GM12892 (cell line): ENCODE measurements at regions not wholly inside any gene's neighbourhood (a gene's known extent, or its start where the extent isn't known, plus 50 kb on each side); places are given as distances from the start of the nearest gene placed in this dataset.

ENCODE experiments used
- DNase-seq: peaks from one replicate; pipeline ENCODE4 v3.0.0; 2011; ENCODE audit not compliant: insufficient read length
- FAIRE-seq: peaks from 2 replicates; lab custom pipeline; 2011; peaks lifted over from hg19 to GRCh38; lab: Jason Lieb, UNC
- POLR2A ChIP-seq: IDR thresholded peaks from 2 replicates; pipeline ENCODE4 v1.6.1; 2011; ENCODE audit warnings: low read depth, low read length, control low read depth
- POLR2AphosphoS5 ChIP-seq: IDR thresholded peaks from 2 replicates; pipeline ENCODE4 v1.6.1; 2011; ENCODE audit warnings: low read depth, low read length, control low read depth
- TAF1 ChIP-seq: IDR thresholded peaks from 2 replicates; pipeline ENCODE4 v1.6.1; 2011; ENCODE audit warnings: low read depth, mild to moderate bottlenecking, control low read depth, low read length, borderline replicate concordance

- DNase-seq (no peak), FAIRE-seq (no peak)
- TF ChIP-seq POLR2A (no peak), POLR2AphosphoS5 (no peak), TAF1 (no peak)
These were observed 168.0 kb upstream of the MYL2 start for GRCh38 chr12:111088409-111088808.

DNA sequence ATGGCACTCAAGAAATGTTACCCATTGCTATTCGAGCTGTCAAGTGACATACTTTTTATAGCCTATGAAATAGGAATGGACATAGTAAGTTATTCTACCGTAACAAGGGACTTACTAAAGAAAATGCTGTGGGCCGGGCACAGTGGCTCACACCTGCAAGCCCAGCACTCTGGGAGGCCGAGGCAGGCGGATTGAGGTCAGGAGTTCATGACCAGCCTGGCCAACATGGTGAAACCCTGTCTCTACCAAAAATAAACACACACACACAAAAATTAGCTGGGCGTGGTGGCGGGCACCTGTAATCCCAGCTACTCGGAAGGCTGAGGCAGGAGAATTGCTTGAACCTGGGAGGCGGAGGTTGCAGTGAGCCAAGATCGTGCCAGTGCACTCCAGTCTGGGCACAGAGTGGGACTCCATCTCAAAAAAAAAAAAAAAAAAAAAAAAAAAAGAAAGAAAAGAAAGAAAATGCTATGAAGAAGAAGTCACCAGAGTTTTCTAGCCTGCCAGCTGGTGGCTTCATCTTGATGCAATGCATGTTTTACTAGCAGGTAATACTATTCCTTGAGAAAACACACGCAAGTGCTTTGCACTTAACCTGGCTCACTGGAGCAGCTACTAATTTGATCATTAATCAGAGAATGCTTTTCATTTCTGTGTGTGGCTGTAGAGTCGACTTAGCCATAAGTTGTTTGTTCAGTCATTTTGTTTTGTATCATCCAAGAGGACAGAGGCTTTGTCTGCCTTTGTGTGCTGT is 166.7 kb upstream of the MYL2 start:
- no peak for DNase-seq
- FAIRE-seq: no peak
- TF ChIP-seq POLR2AphosphoS5 (no peak), POLR2A (no peak), TAF1 (no peak)

DNA sequence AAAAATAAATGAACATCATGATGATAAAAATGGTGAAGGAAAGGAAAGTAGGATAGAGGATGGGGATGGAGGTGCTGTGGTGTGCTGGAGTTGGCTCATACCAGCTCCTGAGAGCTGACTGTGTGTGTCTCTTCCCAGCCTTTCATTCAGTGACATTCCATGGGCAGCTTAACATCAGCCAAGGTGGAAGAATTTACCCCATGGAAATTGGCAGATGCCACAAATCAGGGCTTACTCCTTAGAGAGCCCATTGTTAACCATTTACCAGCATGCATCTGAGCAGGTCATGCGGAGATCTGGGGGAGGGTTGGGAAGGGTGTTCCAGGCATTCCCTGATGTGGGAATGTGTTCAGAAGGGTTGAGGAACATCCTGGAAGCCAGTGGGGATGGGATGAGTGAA is 164.7 kb upstream of the MYL2 start:
- no peak for TF ChIP-seq POLR2AphosphoS5
- TF ChIP-seq POLR2A: no peak
- TF ChIP-seq TAF1: no peak
- FAIRE-seq: no peak
- DNase-seq: no peak

GRCh38 chr12:111084605-111085004 is 164.2 kb upstream of the MYL2 start:
- no peak for FAIRE-seq
- TF ChIP-seq POLR2A: no peak
- TF ChIP-seq TAF1: no peak
- no peak for TF ChIP-seq POLR2AphosphoS5
- DNase-seq: no peak

GRCh38 chr12:111084158-111084557 is 163.8 kb upstream of the MYL2 start:
- DNase-seq (no peak), FAIRE-seq (no peak)
- TF ChIP-seq POLR2A (no peak), POLR2AphosphoS5 (no peak), TAF1 (no peak)

- FAIRE-seq (no peak), DNase-seq (no peak)
- TF ChIP-seq TAF1: no peak
- no peak for TF ChIP-seq POLR2A
- no peak for TF ChIP-seq POLR2AphosphoS5
These were observed 161.2 kb upstream of the MYL2 start for GRCh38 chr12:111081600-111081999.

DNA sequence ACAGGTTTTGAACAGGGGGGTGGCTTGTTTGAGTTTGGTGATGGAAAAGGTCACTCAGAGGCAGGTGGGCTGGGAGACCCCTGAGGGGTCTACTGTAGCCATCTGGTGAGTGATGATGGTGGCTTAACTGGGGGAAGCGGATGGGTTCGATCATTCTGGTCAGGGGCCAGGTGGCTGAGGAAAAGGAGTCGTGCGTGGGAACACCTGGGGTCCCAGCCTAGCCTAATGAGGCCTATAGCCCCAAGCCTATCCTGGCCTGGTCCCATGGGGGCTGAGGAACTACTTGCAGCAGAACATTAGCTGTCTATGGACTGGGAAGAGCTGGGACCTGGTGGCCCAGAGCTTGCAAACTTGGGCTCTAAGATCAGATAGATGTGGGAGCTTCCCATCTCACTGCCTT is 158.4 kb upstream of the MYL2 start:
- no peak for FAIRE-seq
- TF ChIP-seq POLR2A: no peak
- TF ChIP-seq POLR2AphosphoS5: no peak
- TF ChIP-seq TAF1: no peak
- no peak for DNase-seq

DNA sequence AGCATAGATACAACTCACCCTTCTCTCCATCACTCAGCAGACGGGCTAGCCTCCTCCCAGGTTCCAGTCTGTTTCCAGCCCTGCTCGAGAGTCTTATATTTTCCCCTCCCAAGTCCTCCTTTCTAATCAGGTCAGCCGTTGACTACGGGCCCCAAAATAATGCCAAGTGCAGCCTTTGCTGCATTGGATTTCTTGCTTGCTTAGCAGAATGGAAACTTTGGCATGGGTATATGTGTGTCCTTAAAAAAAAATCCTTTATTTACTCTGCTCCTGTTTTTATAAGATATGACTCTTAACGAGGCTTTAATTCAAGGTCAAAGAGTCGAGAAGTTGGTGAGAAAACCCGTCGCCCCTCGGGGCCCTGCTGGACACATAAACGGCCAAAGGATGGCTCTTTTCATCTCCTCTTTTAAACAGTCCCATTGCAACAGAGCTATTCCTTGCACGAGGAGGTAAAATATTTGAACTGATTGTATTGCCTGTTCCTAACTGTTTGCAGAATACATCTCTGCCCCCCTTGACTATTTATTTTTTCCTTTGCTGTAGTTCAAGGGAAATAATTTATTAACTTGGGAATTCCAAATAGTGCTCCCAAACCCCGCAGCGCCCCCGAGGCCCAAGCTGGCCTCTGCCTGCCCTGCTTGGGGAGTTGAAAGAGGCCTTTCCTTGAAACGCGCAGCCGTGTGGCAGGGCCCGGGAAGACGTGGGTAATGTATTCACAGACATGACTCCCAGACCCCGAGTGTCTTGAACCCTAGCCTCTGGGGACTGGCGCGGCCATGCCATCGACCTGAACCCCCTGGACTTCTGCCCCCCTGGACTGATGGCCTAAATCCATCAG is 156.5 kb upstream of the MYL2 start:
- FAIRE-seq (no peak), DNase-seq (no peak)
- TF ChIP-seq TAF1: no peak
- TF ChIP-seq POLR2AphosphoS5: no peak
- no peak for TF ChIP-seq POLR2A

DNA sequence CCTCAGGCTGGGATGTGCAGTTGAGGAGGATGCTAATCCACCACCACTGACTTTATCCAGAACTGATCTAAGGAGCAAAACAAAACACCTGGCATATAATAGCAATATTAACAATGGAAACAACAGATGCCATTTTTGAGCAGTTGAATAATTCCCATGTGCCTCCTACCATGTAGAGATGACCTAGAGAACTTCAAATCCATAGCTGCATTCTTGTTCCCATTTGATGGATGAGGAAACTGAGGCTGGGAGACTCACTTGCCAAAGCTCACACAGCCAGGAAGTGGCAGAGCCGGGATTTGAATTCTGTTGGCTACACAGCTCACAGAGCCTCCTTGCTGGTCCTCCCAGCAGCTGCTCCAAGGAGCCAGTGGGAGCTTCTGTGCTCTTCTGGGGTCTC is 155.8 kb upstream of the MYL2 start:
- DNase-seq: no peak
- FAIRE-seq: no peak
- TF ChIP-seq POLR2A: no peak
- no peak for TF ChIP-seq TAF1
- no peak for TF ChIP-seq POLR2AphosphoS5

GRCh38 chr12:111074965-111075364 is 154.6 kb upstream of the MYL2 start:
- no peak for FAIRE-seq
- DNase-seq: no peak
- TF ChIP-seq POLR2A (no peak), POLR2AphosphoS5 (no peak), TAF1 (no peak)

DNA sequence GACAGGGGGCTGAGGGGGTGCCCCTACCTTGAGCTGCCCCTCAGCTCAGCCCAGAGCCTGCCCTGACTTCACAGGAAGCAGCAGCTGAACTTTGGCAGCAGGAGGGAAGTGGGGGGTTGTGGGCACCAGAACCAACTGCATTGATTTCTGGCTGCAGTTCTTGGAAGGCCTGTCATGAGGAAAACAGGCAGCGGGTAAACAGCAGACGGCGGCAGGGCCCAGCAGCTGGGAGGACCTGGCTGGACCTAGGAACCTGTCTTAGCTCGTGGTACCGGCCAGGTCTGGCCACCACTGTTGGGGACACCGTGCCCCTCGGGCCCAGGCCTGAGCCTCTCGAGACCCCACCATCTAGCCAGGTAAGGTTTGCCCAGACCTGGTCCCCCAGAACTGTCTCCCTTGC is 154.2 kb upstream of the MYL2 start:
- no peak for DNase-seq
- no peak for FAIRE-seq

DNA sequence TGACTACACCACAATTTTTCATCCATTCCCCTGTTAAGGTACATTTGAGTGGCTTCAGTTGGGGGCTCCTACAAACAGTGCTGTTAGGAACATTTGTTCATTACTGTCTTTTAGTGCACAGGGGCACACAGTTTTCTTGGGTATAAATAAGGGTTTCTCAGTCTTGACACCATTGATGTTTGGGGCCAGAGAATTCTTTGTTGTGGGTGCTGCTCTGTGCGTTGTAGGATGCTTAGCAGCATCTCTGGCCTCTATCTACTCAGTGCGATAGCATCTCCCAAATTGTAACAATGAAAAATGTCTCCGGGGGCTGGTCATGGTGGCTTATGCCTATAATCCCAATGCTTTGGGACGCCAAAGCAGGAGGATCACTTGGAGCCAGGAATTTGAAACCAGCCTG is 153.0 kb upstream of the MYL2 start:
- no peak for DNase-seq
- TF ChIP-seq POLR2AphosphoS5 (no peak), POLR2A (no peak), TAF1 (no peak)
- FAIRE-seq: no peak

More for the DNA sequence above, 154.2 kb upstream of the MYL2 start:
- TF ChIP-seq POLR2AphosphoS5 (no peak), POLR2A (no peak), TAF1 (no peak)
